SK-N-DZ (cell line): ENCODE measurements at regions not wholly inside any gene's neighbourhood (a gene's known extent, or its start where the extent isn't known, plus 50 kb on each side); places are given as distances from the start of the nearest gene placed in this dataset.
A peak's percentile ranks its signal among the peaks of the same experiment; 100 is the strongest.
"Not testable (repeated sequence)": the region's sequence is repeated elsewhere in the genome, so short reads cannot be mapped to it uniquely, and the experiment has no call there.

ENCODE experiments used
- DNase-seq: peaks from one replicate; pipeline ENCODE4 v3.0.0-alpha.2; 2015; ENCODE audit warnings: low spot score

DNA sequence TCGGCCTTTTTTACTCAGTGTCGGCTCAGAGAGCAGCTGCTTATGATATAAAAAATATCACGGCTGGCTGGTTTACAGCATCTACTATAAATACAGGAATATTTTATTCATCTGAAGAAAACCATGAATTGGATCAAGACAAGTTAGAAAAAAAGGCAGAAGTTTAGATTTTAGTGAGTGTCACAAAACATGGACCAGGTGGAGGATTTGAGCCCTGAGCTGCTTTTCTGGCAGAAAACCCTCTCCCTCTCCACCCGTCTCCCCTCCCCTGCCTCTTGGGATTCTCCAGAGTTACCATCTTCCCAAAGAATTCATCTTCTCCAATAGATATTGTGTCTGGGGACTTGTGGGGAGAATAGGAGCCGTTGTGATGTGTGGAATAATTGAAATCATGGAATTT is 142.8 kb upstream of the RAI2 start:
- no peak for DNase-seq

DNA sequence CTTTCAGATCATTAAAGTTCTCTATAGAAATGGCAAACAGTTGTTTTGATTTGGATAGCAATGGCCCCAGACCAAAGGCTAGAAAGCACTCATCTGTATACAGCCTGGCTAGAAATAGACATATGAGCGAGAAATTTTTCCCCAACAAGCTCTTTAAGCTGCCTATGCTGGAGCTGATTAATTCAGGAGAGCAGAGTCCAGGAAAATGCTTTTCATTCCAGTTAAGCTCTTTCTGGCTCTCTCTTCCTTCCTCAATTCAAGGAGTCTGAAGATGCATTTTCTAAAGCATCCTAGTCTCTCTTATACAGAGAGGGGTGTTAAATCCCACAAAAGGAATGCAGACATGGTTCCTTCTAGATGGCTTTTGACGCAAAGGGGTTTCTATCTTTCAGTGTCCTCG is 141.7 kb upstream of the RAI2 start:
- DNase-seq = no peak

DNA sequence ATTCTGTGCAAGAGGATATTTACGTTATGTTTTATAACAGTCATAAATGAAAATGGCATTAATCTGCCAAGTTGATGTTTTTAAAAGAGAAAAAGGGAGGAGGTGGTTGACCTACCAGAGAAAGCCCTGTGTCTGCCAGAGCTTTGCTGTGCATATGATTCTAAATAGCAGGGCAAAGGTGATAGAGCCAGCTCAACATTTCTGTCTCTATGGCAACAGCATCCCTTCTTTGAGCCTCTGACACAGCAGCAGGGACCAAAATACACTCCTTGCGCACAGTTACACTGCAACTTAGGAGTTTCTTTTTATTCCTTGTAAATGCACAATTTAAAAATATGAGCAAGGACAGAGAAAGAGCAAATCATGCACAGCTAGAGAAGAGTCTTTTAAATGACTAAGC is 133.3 kb upstream of the RAI2 start:
- DNase-seq = peak; percentile 1

DNA sequence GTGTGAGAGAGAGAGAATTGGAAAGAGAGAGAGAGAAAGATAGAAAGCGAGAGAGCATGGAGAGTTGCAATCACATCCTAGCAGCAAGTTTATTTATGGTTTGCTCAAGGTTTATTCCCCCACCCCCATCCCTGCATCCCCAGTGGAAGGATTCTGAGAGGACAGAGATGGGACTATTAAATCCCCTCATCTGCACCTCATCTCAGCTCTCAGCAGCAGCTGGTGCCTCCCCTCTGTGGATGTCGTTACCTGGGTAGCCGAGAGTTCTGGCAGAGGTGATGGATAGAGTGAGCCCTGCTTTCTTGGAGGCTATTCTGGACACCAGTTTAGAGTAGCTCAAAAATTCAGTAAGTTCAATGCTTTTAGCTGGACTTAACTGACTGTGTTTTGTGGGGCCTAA is 132.0 kb upstream of the RAI2 start:
- DNase-seq = no peak

DNA sequence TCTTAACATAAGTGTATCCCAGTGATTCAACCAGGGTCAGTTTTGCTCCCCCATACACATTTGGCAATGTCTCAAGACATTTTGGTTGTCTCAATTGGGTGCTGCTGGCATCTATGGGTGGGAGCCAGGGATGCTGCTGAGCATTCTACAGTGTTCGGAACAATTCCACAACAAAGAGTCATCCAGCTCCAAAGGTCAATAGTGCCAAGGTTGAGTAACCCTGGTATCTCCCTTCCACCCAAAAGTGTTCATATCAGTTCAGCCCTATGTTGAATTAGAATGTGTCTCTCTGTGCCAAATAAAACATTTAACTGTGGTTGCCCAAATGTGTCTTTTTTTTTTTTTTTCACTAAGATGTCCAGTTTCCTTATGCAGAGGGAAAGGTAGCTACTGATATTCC is 129.4 kb upstream of the RAI2 start:
- no peak for DNase-seq

DNA sequence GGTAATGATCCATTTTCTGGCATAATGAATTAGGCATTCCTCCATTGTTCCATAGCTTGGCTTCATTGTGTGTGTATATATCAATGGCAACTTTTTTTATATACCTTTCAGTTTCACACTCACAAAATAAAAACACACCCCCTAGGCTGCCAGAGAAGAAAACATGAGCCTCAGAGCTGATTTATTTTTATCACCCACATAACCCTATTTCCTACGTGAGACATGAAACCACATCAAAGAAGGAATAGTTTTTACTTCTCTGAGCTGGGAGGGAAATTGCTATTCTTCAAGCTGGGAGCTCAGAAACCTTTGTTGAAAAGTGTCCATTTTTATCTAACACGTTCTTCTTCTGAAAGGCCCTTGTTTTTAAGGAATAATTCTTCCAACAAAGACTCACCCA is 126.7 kb upstream of the RAI2 start:
- no peak for DNase-seq

DNA sequence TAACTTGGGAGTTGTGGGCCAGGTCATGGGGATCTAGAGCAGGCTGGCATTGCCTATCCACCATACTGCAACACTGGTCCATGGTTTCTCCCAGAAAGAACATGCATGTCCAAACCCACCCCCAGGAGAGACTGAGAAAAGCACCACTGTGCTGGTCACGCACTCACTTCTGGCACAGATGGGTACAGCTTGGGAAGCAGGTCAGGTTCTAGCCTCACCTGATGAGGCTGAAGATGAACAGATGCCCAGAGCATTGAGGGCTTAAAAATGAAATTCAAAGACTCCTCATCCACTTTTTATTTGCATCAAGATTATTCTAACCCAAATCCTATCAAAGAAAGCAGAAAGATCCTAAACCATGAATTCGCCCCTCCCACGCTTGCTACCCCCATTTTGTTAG is 125.9 kb upstream of the RAI2 start:
- no peak for DNase-seq

DNA sequence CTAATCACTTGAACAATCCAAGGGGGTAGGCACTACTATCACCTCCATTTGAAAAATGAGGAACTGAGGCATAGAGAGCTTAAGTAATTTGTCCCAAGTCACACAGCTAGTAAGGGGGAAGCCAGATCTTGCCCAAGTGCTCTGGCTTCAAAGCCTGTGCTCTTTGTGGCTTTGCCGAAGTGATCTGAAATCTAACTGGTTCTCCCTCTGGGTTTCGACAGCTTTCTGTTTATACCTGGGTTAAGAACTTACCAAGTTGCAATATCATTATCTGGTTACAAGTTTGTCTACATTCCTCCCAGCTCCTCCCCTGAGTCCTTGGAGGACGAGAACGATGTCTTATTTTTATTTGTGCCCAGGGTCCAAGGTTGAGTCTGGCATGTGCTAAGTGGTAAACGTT is 125.3 kb upstream of the RAI2 start:
- DNase-seq = no peak

DNA sequence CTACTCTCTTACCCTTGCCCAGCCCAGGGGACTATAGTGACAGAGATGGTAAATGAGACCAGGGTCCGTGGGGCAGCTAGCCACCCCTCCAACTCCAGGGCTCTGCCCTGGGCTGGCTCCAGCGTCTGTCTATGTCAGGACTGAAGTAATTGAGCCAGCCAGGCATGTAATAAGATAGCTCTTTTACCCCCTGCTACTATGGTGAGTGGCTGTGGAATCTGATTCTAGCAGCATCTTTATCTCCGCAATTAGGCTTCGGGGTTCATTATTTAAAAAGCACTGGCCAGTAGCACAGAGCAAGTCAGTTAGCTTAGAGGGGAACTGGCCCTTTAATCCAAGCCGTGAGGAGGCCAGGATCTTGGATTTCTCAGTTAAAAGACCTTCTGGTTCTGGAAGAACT is 123.3 kb upstream of the RAI2 start:
- DNase-seq = peak; percentile 31

DNA sequence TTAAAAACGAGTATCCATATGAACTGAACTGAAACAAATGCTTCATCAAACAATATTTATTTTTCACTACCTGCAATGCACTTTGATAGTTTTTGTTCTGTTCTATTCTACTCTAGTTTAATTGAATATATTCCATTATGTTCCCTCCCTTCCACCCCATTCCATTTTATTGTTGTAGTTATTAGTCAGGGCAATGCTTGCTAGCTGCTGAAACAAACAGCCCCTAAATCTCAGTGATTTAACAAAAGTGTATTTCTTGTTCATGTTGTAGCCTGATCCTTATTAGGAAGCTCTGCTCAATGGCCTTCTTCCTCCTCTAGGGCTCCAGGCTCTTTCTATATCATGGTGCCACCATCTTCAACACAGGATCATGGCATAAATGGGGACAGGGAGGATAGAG is 122.3 kb upstream of the RAI2 start:
- DNase-seq = no peak

DNA sequence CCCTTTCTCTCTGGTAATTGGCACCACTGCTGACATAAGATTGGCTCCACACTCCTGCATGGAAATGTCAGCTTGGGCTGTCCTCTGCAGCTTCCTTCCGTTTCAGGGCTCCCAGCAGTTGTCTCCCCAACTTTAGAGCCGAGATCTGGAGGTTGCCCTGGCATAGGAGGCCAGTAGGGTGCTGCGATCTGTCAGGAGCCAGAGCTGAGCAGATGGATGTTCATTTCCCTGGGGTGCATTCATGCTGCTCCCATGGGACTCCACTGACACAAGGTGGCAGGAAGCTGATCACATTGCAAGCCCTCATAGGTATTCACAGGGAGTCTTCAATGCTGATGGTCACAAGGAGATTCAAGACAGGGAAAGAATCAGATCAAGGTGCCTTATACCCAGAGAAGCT is 116.6 kb upstream of the RAI2 start:
- DNase-seq = no peak

DNA sequence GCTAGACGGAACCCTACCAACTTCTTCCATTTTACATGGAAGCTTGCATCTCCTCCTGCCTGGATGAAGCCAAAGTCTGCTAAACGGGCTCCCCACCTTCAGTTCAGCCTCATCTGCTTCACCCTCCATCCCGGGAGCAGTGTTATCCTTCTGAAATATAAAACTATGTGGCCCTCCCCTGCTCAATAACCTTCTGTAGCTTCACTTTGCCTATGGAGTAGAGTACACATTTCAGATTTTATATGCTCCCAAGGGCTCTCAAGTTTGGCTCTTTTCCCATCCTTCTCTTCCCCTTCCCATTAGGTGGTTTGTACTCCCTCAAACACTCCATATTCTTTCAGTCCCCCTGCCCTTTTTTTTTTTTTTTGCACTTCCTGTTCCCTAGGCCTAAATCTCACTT is 115.9 kb upstream of the RAI2 start:
- DNase-seq = no peak

DNA sequence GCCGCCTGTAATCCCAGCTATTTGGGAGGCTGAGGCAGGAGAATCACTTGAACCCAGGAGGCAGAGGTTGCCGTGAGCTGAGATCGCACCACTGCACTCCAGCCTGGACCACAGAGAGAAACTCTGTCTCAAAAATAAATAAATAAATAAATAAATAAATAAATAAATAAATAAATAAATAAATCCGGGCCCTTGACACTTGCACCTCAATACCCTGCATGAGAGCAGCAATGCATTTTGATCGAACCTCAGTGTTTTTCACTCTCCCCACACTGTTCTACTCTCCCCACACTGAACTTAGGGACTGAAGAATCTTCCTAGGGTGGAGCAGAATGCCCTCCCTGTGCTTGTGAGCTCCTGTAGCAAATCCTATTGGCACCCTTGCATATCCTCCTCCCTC is 114.3 kb upstream of the RAI2 start:
- not testable (repeated sequence) for DNase-seq

DNA sequence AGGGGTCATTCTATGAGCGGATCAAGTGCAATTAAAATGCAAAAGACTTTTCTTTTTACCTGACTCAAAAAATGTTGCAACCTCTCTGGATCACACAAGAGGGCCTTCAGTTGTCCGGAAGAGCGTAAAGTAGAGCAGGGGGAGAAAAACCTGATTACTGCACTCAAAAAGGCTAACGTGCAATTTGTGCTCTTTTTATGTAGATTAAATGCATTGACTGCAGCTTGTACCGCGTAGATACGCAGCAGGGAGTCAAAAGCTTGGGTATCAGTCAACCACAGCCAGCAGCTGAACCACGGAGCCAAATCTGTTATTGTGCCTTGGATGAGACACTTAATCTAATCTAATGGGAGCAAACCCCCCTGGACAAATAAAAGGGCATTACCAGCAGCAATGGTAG is 107.3 kb upstream of the RAI2 start:
- DNase-seq = no peak

DNA sequence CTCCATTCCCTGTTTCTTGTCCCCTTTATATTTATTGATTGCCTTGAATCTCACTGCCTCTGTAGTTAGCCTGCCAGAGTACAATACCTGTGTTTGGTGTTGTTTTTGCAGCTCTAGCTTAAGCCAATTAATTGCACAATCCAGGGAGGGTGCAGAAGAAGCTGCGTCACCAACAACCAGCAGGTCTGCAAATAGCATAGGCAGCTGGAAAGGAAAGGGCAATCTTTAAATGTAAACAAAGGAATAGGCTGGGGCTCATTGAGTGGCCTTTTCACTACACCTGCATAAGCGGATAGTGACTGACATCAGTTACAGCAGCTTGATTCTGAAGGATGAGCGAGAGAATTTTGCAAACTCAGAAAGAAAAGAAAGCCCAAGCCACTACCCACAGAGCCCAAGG is 106.8 kb upstream of the RAI2 start:
- no peak for DNase-seq

DNA sequence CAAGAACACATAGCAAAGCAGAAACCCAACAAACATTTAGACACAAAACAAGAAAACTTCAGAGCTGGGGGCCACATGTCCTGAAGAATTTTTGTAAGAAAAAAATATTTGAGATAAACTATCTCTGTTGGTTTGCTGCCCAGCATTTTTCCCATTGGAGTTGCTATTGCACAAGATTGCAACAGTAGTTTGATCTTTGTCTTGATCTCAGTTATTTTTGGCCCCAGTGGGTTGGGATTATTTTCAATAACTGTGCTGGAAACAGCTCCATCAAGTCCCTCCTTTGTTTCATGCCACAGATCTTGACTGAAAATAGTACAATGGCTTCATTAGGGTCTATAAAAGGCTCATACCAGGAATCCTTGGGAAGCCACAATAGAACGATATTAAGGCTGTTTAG is 103.8 kb upstream of the RAI2 start:
- no peak for DNase-seq

DNA sequence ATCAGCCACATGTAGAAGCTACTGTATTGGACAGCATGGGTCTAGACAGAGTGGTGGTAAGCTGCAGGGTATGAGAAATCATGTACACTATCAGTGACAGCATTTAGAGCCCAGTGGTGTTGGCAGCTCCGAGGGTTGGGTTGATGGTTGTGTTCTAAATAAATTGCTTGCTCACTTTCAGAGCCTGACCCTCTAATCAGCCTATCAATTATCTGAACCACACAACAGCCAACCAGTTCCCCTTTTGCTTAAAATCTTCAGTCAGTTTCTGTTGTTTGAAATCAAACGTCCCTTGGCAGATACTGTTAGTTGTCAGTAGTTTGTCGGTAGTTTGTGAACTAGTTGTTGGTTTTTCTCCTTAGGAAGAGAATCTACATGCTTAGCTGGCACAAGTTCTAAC is 99.8 kb upstream of the RAI2 start:
- DNase-seq = no peak

DNA sequence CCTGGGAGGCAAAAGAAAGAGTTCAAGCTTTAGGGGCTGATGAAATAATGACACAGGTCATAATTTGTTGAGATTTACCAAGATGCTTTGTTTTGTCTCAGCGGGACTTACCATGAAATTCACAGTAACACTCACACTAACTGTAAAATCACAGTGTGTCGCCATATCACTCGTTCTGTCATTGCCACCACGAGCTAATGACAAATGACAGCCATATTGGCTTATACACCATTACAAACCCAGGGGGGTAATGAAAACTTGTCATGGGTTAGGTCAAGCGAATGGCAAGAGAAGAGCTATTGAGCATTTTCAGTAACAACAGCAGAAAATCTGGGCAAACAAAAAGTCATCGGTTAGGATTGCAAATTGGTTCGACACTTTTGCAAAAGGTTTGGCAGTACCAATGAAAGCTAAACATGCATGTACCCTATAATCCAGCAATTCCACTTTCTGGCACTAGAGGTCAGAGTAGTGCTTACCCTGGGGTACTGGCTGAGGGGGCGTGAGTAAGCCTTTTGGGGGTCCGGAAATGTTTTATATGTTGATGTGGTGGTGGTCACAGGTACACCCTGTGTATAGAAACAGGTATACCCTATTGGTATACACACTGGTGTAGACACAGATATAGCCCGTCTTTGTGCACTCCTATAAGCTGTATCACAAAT is 83.9 kb upstream of the RAI2 start:
- DNase-seq = no peak

DNA sequence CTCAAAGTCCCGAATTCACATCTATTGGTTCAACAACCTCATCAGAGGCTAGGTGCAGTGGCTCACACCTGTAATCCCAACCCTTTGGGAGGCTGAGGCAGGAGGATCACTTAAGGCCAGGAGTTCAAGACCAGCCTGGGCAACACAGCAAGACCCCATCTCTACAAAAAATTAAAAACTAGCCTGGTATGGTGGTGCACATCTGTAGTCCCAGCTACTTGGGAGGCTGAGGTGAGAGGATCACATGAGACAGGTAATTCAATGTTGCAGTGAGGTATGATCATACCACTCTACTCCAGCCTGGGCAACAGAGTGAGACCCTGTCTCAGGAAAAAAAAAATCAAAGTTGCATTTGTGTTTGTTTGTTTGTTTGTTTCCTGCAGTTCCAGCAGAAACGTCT is 80.1 kb upstream of the RAI2 start:
- not testable (repeated sequence) for DNase-seq

DNA sequence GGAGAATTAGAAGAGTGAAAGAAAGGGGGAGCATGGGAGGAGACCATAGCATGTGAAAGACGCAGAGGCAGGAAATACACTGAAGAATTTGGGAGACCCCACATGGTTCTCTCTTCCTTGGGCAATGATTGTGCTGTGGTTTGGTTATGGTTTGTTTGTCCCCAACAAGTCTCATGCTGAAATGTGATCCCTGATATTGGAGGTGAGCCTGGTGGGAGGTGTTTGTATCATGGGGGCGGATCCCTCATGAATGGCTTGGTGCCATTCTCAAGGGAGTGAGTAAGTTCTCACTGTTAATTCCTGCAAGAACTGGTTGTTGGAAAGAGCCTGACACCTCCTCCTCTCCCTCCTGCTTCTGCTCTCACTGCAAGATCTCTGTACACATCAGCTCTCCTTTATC is 78.6 kb upstream of the RAI2 start:
- no peak for DNase-seq

DNA sequence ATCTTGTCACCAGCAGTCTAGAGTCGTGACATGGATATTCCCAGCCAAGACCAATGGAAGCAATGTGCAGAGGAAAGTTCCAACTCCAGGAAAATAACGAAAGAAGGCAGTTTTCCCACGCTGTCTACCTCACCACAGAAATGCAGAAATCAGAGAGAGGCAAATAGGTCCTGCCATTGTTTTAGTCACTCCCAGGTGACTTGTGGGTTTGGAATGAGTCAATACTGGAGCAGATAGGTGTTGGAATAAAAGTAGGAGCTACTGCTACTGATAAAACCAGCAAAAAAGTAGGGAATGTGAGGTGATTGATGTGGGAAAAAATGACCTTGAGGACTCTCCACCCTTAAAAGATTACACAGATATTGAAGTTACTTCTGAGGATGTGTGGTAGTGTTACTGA is 72.8 kb upstream of the RAI2 start:
- DNase-seq = no peak

DNA sequence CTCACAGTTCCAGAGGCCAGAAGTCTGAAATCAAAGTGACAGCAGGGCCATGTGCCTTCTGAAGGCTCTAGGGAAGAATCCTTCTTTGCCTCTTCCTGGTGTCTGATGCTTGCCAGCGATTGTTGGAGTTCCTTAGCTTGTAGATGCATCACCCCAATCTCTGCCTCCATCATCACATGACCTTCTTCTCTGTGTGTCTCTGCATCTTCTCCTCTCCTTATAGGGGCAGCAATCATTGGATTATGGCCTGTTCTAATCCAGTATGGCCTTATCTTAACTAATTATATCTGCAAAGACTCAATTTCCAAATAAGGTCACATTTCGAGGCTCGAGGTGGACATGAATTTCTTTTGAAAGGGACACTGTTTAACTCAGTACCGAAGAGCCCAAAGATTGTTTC is 71.7 kb upstream of the RAI2 start:
- peak; percentile 93 for DNase-seq

DNA sequence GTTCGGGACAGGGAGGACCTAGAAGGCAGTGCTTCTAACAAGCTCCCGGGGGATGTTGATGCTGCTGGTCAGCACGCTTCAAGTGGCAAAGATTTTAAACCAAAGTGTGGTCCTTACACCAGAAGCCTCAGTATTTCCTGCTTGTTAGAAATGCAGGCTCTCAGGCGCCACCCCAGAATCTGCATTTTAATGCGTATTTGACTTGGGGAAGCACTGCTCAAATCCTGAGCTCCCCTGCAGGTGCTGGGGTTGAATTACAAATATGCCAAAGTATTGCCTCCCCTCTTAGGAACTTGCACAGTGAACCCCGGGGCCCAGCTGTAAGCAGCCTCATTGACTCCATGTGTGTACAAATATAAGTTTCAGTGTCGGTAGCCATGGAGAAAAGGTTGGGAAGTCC is 70.8 kb upstream of the RAI2 start:
- DNase-seq = no peak

DNA sequence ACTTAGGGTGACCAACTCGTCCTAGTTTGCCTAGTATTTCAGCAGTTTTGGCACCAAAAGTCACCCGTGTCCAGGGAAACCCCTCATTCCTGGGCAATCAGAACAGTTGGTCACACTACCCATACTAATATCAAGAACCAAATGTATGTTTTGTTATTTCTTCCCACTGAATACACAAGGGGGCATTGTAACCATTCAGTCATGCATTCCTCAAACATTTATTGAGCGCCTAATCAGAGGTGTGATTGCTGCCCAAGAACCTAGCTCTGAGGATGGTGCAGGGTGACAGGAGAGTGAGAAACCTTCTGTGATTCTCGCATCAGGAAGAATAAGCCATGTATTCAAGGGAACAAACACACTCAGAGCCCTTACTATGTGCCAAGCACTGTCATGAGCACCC is 69.8 kb upstream of the RAI2 start:
- DNase-seq = no peak

DNA sequence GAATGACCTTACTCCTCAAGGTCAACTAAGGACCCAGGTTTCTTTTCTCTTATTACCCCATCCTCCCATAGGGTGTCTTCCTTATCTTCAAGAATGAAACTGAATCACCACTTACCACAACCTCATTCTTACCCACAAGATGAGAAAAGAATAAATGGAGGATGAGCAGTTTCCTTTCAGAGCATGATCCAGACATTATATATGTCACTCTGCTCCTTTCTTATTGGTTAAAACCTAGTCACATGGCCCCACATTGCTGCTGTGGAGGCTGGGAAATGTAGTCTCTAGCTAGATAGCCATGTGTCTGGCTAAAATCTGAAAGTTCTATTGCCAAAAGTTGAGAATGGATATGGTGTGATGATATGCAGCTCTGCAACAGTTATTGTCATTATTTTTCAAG is 62.4 kb upstream of the RAI2 start:
- peak; percentile 28 for DNase-seq
